ENCODE measurements at regions not wholly inside any gene's neighbourhood (a gene's known extent, or its start where the extent isn't known, plus 50 kb on each side); places are given as distances from the start of the nearest gene placed in this dataset.

DNA sequence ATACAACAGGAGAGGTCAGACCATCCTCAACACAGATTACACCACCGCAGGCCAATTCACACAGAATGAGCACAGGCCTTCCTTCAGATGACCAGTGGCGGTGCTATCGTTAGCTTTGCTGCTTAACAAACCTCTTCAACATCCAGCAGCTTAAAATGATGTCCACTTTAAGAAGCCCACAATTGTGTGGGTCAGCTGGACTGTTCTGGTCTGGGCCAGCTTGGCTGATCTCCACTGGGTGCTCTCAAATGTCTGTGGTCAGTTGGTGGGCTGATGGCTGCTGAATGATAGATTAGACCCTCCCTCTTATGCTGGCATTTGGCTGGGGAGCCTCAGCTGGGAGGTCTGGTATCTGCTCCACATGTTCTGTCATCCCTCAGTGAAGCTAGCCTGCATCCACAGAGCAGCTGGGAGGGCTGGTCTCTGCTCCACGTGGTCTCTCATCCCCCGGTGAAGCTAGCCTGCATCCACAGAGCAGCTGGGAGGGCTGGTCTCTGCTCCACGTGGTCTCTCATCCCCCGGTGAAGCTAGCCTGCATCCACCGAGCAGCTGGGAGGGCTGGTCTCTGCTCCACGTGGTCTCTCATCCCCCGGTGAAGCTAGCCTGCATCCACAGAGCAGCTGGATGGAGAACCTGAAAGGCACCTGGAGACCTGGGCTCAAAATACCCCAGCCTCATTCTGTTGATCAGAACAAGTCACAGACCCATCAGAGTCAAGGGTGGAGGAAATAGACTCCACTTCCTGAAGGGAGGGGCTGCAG is 203.6 kb upstream of the DIO3 start:
- TF ChIP-seq, protein P1, sequence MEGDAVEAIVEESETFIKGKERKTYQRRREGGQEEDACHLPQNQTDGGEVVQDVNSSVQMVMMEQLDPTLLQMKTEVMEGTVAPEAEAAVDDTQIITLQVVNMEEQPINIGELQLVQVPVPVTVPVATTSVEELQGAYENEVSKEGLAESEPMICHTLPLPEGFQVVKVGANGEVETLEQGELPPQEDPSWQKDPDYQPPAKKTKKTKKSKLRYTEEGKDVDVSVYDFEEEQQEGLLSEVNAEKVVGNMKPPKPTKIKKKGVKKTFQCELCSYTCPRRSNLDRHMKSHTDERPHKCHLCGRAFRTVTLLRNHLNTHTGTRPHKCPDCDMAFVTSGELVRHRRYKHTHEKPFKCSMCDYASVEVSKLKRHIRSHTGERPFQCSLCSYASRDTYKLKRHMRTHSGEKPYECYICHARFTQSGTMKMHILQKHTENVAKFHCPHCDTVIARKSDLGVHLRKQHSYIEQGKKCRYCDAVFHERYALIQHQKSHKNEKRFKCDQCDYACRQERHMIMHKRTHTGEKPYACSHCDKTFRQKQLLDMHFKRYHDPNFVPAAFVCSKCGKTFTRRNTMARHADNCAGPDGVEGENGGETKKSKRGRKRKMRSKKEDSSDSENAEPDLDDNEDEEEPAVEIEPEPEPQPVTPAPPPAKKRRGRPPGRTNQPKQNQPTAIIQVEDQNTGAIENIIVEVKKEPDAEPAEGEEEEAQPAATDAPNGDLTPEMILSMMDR (conservative IDR thresholded peaks at IDR 0.05; ENCODE audit: low read depth, low read length) = no peak
- TF ChIP-seq MAZ (IDR thresholded peaks at IDR 0.05; ENCODE audit: borderline replicate concordance, low read depth, low read length) = no peak
- TF ChIP-seq, protein P2, sequence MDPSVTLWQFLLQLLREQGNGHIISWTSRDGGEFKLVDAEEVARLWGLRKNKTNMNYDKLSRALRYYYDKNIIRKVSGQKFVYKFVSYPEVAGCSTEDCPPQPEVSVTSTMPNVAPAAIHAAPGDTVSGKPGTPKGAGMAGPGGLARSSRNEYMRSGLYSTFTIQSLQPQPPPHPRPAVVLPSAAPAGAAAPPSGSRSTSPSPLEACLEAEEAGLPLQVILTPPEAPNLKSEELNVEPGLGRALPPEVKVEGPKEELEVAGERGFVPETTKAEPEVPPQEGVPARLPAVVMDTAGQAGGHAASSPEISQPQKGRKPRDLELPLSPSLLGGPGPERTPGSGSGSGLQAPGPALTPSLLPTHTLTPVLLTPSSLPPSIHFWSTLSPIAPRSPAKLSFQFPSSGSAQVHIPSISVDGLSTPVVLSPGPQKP (IDR thresholded peaks at IDR 0.05; ENCODE audit: borderline replicate concordance, low read depth, low read length) = no peak
